Activated CD4-positive, alpha-beta T cell treated with anti-CD3 and anti-CD28 coated beads for 48 hours (primary cell): ENCODE measurements at regions not wholly inside any gene's neighbourhood (a gene's known extent, or its start where the extent isn't known, plus 50 kb on each side); places are given as distances from the start of the nearest gene placed in this dataset.
"Not testable (repeated sequence)": the region's sequence is repeated elsewhere in the genome, so short reads cannot be mapped to it uniquely, and the experiment has no call there.

Experiments
- DNase-seq: peaks from one replicate; pipeline ENCODE4 v3.0.0-alpha.2; 2020

DNA sequence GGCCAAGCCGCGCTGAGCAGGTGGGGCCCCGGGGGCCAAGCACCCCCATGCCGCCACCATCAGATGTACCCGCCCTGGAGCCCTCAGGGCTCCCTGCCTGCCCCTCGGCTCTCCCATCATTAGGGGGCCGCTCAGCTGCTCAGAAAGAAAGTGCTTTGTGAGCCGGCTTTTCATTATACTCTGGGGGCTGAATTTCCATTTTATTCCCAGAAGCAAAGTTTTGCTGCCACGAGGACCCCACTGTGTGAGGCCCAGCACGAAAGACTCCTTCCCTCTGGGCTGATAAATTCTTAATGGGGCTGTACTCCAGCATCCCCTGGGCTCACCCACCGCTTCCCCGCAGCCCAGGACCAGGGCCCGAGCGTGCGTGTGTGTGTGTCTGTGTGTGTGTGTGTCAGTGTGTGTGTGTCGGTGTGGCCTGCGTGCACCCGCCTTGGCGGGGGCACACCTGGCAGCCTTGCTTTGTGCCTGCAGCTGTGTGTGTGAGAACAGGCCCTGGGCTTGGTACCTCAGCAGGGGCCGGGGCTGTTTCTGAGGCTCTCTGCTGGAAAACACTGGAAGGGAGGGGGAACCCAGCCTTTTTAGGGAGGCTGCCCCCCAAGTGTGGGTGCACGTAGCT lies 103.0 kb upstream of the GSE1 start:
- DNase-seq: no peak

DNA sequence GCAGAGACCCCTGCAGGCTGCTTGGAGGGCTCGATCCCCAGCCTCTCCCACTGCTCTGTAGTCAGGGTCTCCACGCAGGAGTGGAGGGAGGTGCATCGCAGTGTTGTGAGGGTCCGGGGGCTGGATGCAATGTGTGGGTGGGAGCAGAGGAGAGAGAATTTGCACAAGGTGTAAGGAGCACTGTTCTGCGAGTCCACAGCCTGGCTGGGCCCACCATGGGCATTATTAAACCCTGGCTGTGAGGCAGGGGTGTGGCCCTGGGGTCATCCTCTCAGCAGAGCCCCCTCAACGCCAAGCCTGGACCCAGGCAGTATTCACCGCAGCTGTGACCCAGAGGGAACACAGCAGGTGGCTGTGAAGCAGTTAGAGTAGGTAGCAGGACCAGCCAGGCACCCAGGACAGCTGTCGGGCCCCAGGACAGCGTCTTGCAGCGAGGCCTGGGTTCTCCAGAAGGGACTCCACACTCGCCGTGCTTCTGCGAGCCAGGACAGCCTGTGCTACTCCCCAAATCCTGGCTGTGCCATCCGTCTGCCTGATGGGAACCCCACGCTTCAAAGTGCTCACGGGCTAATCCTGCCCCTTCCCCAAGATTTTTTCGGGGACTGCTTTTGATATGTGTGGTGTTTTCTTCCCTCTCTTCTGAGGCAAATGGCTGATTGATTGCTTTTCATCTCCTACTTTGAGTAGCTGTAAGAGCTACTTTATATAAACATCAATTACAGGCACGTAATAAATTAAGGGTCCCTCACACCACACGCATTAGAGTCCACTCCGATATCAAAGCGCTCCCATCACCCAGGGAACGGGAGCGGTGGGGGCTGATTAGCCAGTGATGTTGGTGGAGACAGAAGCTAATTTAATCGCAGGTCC lies 100.9 kb upstream of the GSE1 start:
- no peak for DNase-seq

DNA sequence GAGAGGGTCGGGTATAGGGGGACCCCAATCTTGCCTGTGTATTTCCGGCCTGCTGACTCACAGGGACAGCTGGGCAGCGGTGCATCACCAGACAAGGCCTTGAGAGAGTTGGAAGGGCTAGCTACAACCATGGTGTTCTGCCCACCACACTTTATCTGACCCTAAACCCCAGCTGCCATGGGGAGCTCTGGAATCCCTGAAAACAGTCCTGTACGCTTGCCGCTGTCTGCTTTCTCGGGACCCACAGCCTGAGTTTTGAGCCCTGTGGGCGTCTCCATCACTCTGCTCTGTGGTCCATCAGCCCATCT lies 100.4 kb upstream of the GSE1 start:
- no peak for DNase-seq

DNA sequence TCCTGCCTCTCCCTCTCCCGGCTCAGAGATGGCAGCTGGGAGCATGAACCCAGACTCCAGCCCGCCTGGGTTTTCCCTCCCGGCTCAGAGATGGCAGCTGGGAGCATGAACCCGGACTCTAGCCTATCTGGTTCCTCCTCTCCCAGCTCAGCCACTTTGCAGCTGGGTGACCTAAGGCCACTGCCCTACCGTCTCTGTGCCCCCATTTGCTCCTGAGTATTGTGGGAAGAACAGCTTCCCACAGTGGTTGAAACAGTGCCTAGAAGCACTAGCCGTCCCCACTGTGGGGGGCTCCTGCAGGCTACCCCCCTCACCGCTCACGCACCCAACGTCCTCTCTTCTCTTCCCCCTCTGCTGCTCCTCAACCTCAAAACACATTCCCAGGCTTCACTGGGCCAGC lies 99.9 kb upstream of the GSE1 start:
- DNase-seq: no peak

DNA sequence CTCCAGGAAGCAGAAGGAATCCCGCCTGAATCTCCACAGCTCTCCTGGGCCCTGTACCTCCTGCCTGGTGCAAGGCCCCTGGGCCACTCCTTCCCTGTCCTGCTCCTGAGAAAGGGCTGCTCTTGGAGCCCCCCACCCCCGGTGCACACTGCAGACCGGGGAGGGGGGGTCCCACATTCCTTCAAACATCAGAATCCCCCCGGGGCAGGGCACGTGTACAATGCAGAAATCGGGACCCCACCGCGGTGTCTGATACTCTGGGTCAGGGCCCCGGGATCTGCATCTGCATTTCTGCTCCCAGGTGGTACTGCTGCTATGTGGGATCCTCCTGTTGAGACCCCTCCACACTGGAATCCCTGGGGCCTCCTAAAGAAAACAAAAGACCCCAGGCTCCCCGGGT lies 99.5 kb upstream of the GSE1 start:
- no peak for DNase-seq

DNA sequence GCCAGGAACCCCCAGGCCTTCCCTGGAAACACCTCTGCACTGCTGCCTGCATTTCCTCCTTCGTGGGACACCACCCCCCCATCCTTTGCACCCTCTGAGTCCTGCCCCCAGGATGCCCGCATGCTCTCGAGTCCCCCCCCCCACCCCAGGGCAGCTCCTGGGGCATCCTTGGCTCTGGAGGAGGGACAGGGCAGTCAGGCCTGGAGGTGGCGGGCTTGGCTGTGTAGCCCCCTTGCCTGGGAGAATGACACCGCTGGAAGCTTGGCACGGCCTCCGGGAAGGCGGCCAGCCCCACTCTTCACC lies 98.9 kb upstream of the GSE1 start:
- no peak for DNase-seq

DNA sequence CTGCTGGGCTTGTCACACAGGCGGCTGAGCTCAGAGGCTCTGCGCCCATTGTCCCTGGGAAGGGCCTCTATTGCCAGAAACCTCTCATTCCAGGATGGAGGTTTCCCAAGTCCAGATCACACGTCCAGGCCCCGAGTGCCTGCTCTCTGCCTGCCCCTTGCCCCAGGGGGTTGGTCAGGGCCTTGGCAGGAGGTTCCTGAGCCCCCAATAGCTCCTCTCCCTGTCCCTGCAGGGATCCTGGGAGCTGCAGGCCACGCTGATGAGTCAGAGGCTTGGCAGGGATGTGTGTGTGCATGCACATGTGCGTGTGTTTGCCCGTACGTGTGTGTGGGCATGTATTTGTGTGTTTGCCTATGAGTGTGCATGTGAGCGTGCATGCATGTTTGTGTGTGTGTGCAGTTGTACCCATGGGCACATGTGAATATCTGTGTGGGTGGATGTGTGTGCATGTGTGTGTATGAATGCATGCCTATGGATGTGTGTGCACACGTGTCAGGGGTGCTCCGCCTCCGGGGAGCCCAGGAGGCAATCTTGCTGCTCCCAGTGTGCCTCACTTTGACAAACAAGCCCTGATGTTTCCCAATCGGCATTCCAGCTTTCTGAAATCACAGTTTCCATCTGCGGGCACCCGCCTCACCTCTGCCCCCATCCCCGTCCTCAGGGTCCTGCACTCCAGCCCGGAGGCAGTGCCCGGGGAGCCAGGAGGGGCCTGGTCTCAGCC lies 98.4 kb upstream of the GSE1 start:
- DNase-seq: no peak

DNA sequence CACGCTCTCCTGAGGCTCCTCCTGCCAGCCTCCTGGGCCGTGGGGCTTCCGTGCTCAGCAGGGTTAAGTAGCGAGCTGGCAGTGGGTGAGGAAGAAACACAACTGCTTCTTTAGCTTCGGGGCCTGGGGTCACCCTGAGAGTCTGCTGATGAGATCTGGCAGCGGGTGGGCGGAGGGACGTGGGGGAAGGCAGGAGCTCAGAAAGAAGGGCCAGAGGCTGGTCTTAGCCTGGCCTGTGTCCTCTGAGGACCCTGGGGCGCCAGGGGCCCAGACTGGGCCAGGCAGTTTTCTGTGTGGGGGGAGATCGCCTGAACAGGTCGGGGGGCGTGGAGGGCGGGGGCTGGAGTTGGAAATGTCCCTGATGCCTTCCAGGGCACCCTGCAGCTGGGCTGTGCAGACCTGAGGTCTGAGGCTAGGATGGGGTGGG lies 97.8 kb upstream of the GSE1 start:
- no peak for DNase-seq

DNA sequence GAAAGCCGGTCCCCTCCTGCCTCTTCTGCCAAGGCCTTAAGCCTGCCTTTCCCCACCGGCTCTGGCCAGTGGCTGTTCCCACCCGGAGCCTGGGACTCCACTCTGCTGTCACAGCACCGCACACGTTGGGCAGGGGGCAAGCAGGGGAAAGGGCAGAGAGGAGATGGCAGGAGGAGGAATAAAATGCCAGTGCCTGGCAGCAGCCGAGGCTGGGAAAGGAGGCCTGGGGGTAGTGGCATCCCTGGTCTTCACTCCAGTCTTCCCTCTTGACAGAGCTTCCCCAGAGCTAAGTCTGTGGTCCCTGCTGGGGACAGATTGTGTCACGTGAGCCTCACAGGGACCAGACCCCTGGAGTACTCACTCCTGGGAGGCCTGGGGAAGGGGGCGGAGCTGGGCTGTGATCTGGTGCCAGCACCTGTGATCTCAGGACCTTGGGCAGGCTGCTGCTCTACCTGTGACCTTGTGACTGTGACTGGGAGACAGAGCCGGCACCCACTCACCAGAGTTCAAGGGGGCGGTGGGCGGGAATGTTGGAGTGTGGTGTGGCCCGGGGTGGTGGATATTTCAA lies 97.2 kb upstream of the GSE1 start:
- no peak for DNase-seq

DNA sequence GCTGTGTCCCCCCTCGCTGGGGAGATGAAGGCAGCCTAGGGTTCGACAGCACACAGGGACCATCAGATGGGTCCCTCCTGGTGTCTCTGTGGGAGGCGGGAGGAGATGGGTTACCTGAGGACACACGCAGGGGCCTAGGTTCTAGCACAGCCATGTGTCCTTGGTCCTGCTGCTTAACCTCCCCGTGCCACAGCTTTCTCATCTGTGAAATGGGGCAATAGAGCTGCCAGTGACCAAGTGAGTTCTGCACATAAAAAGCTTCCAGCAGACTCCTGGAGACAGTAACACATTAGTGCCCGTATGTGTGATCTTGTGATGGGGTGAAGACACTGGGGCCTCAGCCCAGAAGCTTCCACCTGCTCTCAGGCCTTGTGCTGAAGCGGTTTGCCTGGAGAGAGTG lies 96.0 kb upstream of the GSE1 start:
- DNase-seq: no peak

DNA sequence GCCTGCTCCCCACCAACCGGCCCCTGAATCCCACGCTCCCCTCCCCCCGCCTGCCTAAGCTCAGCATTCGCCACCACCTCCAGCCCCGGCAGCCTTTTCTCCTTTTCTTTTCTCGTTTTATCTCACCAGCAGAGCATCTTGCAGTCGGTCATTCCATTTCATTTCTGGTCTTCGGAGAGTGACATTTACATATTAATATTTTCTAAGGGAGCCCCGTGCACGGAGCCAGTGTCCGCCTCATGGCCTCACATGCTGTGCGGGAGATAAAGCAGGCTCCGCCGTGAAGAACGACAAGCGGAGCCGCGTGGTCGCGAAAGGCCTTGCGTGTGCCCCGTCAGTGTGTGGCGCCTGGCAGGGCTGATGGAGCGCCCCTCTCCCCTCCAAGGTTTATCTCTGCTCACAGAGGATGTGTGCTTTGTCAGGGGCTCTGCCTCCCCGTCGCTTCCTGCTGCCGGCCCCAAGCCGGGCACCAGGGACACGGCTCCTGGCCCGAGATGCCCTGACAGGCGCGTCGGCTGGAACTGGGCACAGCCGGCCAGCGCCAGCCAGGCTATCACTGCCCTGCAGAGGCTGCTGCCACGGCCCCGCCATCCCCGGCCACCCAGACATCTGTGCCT lies 95.5 kb upstream of the GSE1 start:
- no peak for DNase-seq

DNA sequence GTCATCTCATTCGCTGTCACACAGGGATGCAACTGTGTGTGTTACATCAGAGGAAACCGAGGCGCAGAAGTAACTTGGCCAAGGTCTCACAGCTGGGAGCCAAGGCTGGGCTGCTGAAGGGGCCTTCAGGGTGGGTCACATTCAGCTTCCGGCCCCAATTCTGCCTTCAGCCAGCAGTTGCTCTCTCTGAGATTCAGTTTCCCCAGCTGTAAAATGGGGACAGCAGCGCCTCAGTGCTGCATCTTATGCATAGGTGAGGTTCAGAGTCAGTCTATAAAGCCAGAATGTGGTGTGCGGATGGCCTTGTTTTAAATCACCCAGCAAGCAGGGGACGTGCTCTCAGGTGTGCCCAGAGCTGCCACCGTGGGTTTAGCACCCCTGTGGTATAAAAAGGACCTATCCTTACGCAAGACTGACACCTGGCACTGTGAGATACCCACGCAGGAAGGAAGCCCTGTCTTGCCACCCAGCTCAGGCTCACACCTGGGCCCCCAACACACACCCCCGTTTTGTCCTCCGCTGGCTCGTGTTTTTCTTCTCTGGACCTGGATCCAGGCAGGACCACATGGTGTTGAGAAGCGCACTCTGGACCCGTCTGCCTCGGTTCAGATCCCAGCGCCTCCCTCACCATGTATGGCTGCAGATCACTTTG lies 94.6 kb upstream of the GSE1 start:
- no peak for DNase-seq

DNA sequence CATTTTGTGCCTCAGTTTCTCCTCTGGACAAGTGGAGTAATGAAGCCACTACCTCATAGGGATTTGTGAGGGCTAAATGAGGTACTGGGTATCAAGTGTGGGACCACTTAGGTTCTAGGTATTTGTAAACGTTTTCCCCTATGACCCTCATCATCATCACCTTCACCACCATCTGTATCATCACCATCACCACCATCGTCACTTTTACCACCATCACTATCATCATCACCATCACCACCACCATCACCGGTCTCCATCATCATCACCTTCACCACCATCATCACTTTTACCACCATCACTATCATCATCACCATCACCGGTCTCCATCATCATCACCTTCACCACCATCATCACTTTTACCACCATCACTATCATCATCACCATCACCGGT lies 94.1 kb upstream of the GSE1 start:
- DNase-seq: not testable (repeated sequence)

DNA sequence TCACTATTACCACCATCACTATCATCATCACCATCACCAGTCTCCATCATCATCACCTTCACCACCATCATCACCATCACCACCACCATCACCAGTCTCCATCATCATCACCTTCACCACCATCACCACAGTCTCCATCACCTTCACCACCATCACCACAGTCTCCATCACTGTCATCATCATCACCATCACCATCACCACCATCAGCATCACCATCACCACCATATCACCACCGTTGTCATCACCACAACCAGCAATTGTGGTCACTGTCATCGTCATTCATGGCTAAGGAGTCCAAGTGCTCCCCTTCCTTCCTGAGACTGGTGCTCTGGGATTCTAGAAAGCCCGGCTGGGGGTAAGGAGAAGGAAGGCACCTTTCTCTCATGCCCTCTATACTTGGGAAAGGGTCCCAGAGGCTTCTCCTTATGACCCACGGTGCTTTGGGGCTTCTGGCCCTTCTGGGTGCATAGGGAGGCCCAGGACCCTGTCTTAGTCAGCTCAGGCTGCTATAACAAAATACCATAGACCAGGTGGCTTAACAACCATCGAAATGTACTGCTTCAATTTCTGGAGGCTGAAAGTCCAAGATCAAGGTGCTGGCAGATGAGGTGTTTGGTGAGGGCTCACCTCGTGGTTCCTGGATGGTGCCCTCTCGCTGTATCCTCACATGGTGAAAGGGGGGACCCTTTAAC lies 93.4 kb upstream of the GSE1 start:
- no peak for DNase-seq

DNA sequence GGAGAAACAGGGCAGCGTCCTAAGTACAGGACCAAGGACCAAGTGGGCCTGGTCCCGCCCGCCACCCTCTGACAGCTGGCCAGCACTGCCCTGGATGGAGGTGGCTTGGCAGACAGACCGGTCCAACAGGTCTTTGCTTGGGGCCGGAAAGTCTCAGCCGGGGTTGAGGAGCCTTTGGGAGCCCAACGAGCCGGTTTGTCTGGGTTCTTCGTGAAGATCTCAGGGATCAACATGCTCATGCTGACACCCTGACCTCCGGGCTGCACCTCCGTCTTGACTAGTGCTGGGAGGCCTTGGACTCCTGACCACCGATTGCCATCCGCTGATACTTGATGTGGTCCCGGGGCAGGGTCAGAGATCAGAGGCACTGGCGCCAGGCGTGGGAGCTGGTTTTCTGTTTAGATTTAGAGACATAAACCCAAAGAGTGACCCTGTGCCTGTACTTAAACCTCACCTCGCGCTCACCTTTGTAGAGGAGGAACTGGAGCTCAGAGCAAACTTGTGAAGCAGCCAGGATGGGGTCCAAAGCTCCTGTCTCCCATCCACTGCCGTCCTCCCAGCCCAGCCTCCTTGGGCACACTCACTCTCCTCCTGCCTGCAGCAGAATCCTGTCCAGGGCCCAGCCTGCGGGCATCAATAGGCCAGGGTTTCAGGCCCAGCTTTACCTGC lies 92.1 kb upstream of the GSE1 start:
- DNase-seq: no peak

DNA sequence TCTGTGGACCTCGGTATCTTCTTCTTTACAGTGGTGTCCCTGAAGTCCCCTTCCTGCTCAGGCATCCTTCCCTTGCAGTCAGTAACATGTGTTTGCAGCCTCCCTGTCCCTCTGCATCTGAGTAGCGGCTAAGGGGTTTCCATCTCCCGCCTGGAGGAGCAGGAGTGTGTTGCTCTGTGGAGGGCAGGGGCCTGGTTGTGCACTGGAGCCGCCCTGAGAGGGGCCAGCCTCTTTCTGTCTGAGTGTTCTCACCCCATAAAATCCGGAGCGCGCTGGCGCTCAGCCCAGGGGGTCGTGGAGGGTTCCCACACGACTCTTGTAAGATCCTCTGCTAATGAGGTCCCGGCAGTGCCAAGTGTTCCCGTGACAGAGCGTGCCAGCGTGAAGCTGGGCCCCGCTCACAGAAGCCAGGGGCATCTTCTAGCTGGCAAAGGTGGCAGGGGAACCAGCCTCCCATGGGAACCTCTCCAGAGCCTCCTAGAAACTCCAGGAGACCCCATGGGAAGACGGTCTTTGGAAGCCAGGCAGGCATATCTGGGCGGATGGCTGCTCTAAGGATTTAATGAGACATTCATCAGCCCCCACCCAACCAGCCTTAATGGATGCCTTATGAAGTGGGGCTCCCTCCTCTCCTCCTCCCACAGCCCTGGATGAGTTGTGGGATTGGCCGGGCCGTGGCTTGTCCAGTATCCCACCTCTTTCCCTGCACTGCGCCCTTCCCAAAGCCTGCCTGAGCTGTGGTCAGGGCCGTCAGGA lies 91.4 kb upstream of the GSE1 start:
- no peak for DNase-seq

DNA sequence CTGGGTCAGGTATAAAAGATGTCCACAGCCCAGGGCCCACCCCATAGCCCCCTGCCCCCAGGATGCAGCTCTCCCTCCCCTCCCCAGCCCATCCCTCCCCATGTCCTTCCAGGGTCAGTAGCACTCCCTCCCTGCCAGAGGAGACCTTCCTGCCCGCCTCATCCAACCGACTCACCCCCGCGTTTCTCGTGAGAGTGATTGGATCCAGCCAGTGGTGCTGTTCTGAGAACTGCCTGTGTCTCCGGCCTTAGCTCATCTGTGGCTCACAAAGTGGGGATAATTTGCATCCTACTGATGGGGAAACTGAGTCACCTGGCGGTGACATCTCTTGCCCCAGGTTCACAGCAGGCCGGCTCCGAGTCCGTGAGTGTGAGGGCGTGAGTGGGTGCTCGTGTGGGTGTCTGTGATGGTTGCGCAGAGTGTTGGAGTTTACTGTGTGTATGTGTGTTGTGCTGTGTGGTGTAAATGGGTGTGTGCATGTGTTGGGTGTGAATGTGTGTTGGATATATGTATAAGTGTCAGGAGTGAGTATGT lies 90.7 kb upstream of the GSE1 start:
- no peak for DNase-seq

DNA sequence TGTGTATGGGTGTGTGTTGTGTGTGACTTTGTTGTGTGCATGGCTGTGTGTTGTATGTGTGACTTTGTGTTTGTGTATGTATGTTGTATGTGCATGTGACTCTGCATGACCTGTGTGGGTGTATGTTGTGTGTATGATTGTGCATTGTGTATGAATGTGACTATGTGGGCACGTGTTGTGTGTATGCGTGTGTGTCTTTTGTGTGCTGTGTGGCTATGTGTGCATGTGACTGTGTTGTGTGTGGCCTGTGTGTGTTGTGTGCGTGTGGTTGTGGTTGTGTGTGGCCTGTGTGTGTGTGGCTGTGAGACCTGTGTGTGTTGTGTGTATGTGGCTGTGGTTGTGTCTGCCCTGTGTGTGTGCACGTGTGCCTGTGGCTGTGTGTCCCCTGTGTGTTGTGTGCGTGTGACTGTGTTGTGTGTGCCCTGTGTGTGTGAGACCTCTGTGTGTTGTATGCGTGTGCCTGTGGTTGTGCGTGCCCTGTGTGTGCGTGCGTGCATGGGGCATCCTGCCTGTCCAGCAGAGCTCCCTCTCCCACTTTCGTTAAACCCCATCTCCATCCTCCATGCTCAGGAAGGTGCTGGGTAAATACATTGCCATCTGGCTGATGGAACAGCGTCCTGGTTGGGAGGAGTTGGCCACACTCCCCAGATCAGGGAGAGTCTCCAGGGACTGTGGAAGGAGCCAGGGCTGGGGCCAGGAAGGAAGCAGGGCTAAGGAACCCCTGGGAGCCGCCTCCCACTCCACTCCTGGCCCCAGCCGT lies 90.1 kb upstream of the GSE1 start:
- DNase-seq: no peak

DNA sequence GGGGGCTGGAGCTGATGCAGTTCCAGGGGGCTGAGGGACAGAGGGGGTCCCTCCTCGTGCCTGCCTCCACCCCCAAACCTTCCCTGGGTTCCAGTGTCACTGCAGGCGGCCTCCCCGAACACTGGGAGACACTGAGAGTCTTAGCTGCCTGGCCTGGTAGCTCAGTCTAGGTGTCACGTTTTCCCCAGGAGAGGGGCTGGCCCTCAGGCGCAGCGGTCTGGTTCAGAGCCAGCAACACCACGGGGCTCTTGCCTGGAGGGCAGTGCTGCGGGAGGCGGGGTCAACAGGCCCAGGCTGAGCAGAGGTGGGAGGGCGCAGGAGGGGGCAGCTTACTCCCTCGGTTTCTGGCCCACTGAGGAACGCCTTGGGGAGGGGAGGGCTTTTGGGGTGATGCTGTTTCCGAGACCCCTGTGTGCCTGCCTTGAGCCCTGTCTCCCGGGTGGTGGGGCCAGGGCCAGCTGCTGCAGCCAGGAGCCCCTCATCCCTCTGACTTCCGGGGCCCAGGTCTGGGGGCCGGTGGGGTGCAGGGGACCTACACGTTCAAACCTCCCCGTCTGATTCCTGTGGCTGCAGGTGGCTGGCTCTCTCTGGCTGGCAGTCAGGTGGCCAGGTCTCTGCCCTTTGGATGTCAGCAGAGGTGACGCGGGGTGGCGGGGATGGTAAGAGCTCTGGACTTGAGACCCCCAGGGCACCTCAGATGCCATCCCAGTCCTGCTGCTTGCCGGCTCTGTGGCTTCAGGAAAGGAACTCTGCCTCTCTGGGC lies 89.3 kb upstream of the GSE1 start:
- no peak for DNase-seq

DNA sequence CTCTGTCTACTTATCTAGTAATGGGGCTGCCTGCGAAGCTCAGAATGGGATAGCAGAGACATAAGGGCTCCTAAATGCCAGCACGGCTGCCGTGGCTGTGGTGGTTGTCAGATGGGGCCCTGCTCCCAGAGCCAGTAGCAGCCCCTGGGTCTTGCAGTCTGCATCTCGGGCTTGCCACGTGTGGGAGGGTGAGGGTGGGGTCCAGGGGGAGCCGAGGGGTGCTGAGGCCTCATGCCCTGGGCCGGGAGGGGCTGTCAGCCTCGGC lies 88.8 kb upstream of the GSE1 start:
- no peak for DNase-seq
